HG02943 (cell line): ENCODE measurements at regions not wholly inside any gene's neighbourhood (a gene's known extent, or its start where the extent isn't known, plus 50 kb on each side); places are given as distances from the start of the nearest gene placed in this dataset.
"Not testable (repeated sequence)": the region's sequence is repeated elsewhere in the genome, so short reads cannot be mapped to it uniquely, and the experiment has no call there.

Experiments
- ATAC-seq: cut with Tn5 transposase; IDR thresholded peaks from one replicate; pipeline ENCODE4 v1.9.1; 2021; ENCODE audit warnings: mild to moderate bottlenecking, low read depth, moderate library complexity; ENCODE audit not compliant: unreplicated experiment

DNA sequence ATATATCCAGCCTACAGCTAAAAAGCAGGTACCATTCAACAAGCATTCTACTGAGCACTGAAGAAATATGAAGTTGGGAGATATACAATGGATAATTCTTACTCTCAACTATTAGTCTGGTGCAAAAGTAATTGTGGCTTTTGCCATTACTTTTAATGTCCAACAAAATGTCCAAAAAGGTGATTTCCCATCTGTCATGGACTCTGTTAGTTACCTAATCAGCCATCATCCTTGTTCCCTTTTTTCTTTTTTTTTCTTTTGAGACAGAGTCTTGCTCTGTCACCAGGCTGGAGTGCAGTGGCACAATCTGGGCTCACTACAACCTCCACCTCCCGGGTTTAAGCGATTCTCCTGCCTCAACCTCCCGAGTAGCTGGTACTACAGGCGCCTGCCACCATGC is 76.6 kb upstream of the MON1B start:
- ATAC-seq = not testable (repeated sequence)

DNA sequence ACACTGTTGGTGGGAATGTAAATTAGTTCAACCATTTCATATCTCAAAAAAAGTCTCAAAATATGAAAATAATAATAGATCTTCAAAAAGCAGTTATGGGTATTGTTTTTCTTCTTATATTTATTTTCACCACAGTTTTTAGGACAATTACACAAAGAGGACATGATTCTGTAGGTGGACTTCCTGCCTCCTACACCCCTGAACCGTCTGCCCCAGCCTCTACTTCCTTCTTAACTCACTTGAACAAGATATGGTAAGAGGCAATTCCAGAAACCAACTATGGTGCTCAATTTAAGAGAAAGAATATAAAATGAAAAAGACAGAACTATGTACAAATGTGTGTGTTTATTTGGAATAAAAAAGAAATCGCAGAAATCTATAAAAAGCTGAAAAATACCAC is 74.1 kb upstream of the MON1B start:
- no peak for ATAC-seq

DNA sequence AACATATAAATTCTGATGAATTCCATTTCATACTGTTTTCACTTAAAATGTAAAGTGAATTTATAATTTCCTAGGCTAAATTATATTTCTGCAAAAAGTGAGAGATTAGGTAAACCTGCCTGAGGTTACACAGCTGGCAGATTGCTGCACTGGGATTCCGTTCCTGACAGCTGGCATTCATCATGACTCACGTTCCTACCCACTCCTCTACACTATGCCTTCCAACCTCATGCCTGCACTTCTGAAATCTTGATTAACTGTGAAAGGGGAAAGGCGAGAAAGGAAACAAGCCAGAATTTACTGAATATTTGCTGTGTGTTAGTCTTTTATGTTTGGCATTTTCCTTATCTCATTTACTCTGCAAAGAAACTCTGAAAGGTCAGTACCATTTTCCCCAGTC is 73.3 kb upstream of the MON1B start:
- ATAC-seq = no peak

DNA sequence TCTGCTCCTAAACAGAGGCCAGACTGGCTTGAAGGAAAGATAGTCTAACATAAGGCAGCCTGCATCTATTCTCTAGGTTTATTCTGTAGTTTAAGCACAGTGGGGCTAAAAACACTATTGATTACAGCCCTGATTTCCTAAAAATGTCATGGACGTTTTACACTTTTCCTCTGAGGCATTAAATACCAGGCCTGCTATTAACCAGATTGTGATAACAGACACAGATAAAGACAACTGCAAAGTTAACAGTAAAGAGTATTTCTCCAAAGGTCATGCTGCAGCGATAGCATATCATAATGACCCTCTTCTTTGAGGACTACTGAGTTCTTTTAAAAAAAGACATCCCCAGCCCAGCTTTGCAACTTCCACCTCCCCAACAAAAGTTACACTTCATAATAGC is 59.6 kb upstream of the MON1B start:
- no peak for ATAC-seq

DNA sequence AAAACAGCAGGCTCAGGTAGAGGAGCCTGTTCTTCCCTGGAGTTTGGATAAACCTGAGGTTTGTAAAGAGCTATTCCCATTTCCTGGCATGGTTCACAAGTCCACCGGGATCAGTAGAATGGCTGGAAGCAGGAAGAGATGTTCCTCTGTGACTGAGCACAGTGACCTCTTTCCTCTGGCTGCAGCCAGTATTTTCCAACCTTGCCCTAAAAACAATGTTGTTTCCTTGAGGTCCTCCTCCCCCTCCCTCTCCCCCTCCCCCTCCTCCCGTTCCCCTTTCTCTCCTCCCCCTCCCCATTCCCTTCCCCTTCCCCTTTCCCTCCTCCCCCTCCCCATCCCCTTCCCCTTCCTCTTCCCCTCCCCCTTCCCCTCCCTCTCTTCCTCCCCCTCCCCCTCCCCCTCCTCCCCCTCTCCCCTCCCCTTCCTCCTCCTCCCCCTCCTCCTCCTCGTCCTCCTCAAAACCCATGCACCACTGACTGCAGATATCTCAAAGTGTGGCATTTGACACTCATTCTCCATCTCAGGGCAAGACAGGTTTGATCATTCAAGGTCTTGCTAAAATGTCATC is 58.9 kb upstream of the MON1B start:
- no peak for ATAC-seq

DNA sequence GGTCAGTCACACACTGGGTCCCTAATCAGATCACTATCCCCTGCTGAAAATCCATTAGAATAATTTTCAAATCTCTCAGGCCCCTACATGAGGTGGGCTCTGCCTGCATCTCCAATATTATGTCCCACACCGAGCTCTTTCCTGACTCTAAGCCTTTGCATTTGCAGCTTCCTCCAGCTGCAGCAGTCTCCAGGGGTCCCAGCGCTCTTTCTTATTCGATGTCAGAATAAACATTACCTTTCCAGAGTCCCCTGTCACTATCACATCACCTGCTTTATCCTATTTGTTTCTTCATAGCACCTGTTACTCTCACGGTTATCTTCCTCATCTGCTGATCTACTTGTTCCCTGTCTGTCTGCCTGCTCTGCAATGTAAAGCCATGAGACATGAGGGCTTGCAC is 57.3 kb upstream of the MON1B start:
- ATAC-seq = no peak

DNA sequence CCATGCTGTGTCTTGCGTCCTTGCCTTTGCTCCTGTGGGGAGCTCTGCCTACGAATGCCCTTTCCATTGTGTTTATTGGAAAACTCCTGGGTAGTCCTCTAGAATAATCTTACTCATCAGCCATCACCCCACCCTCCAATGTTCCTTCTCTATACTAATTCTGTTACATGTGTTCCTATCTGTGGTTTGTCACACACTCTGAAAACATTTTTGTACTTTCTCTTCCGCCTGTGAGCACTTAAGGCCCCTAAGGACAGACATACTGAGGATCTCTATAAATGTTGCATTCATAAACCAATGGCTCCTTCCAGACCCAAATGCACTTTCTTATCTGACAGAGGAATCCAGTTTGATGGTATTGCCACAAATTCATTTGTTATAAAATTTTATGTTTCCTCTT is 53.9 kb upstream of the MON1B start:
- ATAC-seq = no peak
